ENCODE measurements at regions not wholly inside any gene's neighbourhood (a gene's known extent, or its start where the extent isn't known, plus 50 kb on each side); places are given as distances from the start of the nearest gene placed in this dataset.

- no peak for DNase-seq
Measured at GRCh38 chr6:147087641-147088040, 116.6 kb upstream of the STXBP5 start.

- DNase-seq, result no peak
Measured at GRCh38 chr6:147088861-147089260, 115.4 kb upstream of the STXBP5 start.

- DNase-seq, result no peak
Measured at GRCh38 chr6:147095316-147095715, 108.9 kb upstream of the STXBP5 start.

GRCh38 chr6:147099974-147100373 lies 104.2 kb upstream of the STXBP5 start:
- no peak for DNase-seq

GRCh38 chr6:147103007-147103406 lies 101.2 kb upstream of the STXBP5 start:
- DNase-seq, result no peak

GRCh38 chr6:147103694-147104093 lies 100.5 kb upstream of the STXBP5 start:
- no peak for DNase-seq

- DNase-seq, result no peak
Measured at GRCh38 chr6:147105786-147106185, 98.4 kb upstream of the STXBP5 start.

- DNase-seq, result peak; percentile 20
Measured at GRCh38 chr6:147106759-147107401, 97.3 kb upstream of the STXBP5 start.

- no peak for DNase-seq
Measured at GRCh38 chr6:147108259-147108910, 95.8 kb upstream of the STXBP5 start.

- DNase-seq, result no peak
Measured at GRCh38 chr6:147109707-147110106, 94.5 kb upstream of the STXBP5 start.

- no peak for DNase-seq
Measured at GRCh38 chr6:147116056-147116455, 88.2 kb upstream of the STXBP5 start.

GRCh38 chr6:147117011-147117410 lies 87.2 kb upstream of the STXBP5 start:
- no peak for DNase-seq

- DNase-seq, result no peak
Measured at GRCh38 chr6:147117580-147117979, 86.6 kb upstream of the STXBP5 start.

- DNase-seq, result no peak
Measured at GRCh38 chr6:147119310-147119709, 84.9 kb upstream of the STXBP5 start.

- no peak for DNase-seq
Measured at GRCh38 chr6:147122823-147123222, 81.4 kb upstream of the STXBP5 start.

GRCh38 chr6:147126618-147127022 lies 77.6 kb upstream of the STXBP5 start:
- DNase-seq, result no peak

GRCh38 chr6:147127587-147127986 lies 76.6 kb upstream of the STXBP5 start:
- no peak for DNase-seq

GRCh38 chr6:147128056-147128455 lies 76.2 kb upstream of the STXBP5 start:
- DNase-seq, result no peak

GRCh38 chr6:147131532-147132128 lies 72.6 kb upstream of the STXBP5 start:
- DNase-seq, result no peak

- no peak for DNase-seq
Measured at GRCh38 chr6:147132889-147133288, 71.3 kb upstream of the STXBP5 start.

GRCh38 chr6:147133669-147134068 lies 70.5 kb upstream of the STXBP5 start:
- no peak for DNase-seq

GRCh38 chr6:147135211-147135681 lies 69.0 kb upstream of the STXBP5 start:
- no peak for DNase-seq

GRCh38 chr6:147136057-147136456 lies 68.2 kb upstream of the STXBP5 start:
- DNase-seq, result no peak

GRCh38 chr6:147137986-147138385 lies 66.2 kb upstream of the STXBP5 start:
- DNase-seq, result no peak

Data from CD4-positive, alpha-beta T cell treated with Interleukin-15 for 1 hour (primary cell).